ENCODE measurements at regions not wholly inside any gene's neighbourhood (a gene's known extent, or its start where the extent isn't known, plus 50 kb on each side); places are given as distances from the start of the nearest gene placed in this dataset.

DNA sequence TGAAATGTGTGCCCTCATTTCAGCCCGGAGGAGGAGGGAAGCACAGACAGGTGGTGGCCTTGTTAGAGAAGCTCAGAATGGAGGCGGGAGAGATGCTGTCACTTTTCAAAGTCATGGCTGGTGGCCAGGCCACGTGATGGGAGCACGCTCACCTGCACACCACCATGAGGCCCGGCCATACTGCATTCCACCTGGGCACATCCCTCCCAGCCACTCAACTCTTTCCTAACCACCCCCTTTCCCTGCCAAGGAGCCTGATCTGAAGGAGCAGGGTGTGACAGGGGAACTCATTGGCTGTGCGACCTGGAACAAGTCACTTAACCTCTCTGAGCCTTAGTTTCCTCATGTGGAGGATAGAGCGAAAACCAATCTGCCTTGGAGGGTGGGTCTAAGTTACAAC, 364.5 kb downstream of the CTTN start:
- TF ChIP-seq, protein P1, sequence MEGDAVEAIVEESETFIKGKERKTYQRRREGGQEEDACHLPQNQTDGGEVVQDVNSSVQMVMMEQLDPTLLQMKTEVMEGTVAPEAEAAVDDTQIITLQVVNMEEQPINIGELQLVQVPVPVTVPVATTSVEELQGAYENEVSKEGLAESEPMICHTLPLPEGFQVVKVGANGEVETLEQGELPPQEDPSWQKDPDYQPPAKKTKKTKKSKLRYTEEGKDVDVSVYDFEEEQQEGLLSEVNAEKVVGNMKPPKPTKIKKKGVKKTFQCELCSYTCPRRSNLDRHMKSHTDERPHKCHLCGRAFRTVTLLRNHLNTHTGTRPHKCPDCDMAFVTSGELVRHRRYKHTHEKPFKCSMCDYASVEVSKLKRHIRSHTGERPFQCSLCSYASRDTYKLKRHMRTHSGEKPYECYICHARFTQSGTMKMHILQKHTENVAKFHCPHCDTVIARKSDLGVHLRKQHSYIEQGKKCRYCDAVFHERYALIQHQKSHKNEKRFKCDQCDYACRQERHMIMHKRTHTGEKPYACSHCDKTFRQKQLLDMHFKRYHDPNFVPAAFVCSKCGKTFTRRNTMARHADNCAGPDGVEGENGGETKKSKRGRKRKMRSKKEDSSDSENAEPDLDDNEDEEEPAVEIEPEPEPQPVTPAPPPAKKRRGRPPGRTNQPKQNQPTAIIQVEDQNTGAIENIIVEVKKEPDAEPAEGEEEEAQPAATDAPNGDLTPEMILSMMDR (IDR thresholded peaks at IDR 0.05; ENCODE audit: borderline replicate concordance, insufficient read depth, low read depth, low read length), result no peak
- H3K4me3 ChIP-seq (ENCODE audit: low read depth, low read length), result no peak overlapping the region

DNA sequence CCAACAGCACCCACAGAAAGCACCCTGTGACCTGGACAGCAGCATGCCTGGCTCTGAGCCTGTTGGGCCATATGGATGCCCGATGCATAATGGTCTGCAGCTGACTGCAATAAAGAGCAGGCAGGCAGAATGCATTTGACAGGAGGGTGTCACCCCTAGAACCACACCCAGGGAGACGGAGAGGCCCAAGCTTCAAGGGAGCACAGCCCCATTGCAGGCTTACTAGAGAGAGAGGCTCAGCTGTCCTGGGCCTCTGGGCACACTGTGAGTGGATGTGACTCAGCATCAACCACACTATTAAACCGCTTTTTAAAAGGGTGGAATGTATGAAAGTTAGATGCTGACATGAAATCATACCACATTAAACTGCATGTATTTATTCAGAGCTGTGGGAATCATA, 365.3 kb downstream of the CTTN start:
- no peak overlapping the region for H3K4me3 ChIP-seq (ENCODE audit: low read depth, low read length)
- TF ChIP-seq, protein P1 (IDR thresholded peaks at IDR 0.05; ENCODE audit: borderline replicate concordance, insufficient read depth, low read depth, low read length), result no peak

DNA sequence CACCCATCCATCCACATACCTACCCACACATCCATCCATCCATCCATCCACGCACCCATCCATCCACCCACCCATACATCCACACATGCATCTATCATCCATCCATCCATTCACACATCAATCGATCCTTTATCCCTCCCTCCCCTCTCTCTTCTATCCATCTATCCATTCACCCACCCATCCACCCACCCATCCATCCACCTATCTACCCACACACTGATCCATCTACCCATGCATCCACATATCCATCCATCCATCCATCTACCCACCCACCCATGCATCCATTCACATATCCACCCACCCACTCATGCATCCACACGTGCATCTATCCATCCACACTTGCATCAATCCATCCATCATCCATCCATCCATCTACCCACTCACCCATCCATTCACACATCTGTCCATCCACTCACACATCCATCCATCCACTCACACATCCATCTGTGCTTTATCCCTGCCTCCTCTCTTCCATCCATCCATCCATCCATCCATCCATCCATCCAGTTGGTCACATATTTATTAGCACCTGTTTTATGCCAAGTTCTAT, 366.1 kb downstream of the CTTN start:
- TF ChIP-seq, protein P1 (IDR thresholded peaks at IDR 0.05; ENCODE audit: borderline replicate concordance, insufficient read depth, low read depth, low read length), result no peak
- H3K4me3 ChIP-seq (ENCODE audit: low read depth, low read length), result no peak overlapping the region

DNA sequence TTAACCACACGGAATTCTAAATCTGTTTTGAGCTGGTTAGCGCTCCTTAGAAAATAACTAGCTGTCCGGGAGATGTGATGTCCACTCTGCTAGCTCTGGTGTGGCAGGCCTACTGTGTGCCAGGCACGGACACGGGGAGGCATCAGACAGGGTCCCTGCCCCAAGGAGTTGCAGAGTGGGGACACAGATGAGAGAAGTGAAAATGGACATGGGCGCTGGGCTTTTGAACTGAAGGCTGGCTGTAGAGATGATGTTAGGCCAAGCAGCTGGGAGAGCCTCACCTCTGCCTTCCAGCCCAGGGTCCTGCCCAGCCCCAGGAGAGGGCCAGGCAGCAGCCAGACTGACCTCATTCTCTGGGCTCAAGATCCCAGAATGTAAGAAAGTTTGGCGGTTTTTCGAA, 368.6 kb downstream of the CTTN start:
- H3K4me3 ChIP-seq (ENCODE audit: low read depth, low read length), result no peak overlapping the region
- TF ChIP-seq, protein P1 (IDR thresholded peaks at IDR 0.05; ENCODE audit: borderline replicate concordance, insufficient read depth, low read depth, low read length), result no peak

- TF ChIP-seq, protein P1 (IDR thresholded peaks at IDR 0.05; ENCODE audit: borderline replicate concordance, insufficient read depth, low read depth, low read length), result no peak
- H3K4me3 ChIP-seq (ENCODE audit: low read depth, low read length), result no peak overlapping the region
Measured at GRCh38 chr11:70768346-70769095, 370.2 kb downstream of the CTTN start.

DNA sequence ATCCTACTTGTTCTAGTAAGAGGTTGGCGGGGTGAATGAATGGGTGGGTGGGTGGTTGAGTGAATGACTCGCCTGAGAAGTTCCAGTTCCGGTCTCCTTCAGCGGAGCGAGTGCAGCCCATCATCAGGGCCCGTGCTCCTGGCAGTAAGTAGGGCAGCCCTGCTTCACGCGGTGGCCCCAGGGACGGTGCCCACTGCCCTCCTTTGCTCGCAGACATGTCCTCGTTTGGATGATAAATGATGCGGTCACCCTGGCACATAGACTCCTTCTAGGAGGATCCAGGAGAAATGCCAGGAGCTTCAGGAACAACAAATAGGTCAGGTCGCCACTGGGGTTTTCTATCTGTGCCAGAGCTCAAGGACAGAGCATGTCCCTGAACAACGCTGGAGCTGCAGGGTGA, 370.8 kb downstream of the CTTN start:
- TF ChIP-seq, protein P1 (IDR thresholded peaks at IDR 0.05; ENCODE audit: borderline replicate concordance, insufficient read depth, low read depth, low read length), result no peak
- no peak overlapping the region for H3K4me3 ChIP-seq (ENCODE audit: low read depth, low read length)

- no peak overlapping the region for H3K4me3 ChIP-seq (ENCODE audit: low read depth, low read length)
- TF ChIP-seq, protein P1 (IDR thresholded peaks at IDR 0.05; ENCODE audit: borderline replicate concordance, insufficient read depth, low read depth, low read length), result no peak
Measured at GRCh38 chr11:70769521-70769920, 371.2 kb downstream of the CTTN start.
